HG02759 (cell line): ENCODE measurements at regions not wholly inside any gene's neighbourhood (a gene's known extent, or its start where the extent isn't known, plus 50 kb on each side); places are given as distances from the start of the nearest gene placed in this dataset.
"Not testable (repeated sequence)": the region's sequence is repeated elsewhere in the genome, so short reads cannot be mapped to it uniquely, and the experiment has no call there.

Experiments
- ATAC-seq: cut with Tn5 transposase; IDR thresholded peaks from one replicate; pipeline ENCODE4 v1.9.1; 2021; ENCODE audit warnings: mild to moderate bottlenecking, moderate library complexity; ENCODE audit not compliant: unreplicated experiment

GRCh38 chr7:16933296-16934279 is 51.8 kb upstream of the AGR3 start:
- ATAC-seq: no peak

- no peak for ATAC-seq
Observed at GRCh38 chr7:16934722-16935340, 53.0 kb upstream of the AGR3 start.

DNA sequence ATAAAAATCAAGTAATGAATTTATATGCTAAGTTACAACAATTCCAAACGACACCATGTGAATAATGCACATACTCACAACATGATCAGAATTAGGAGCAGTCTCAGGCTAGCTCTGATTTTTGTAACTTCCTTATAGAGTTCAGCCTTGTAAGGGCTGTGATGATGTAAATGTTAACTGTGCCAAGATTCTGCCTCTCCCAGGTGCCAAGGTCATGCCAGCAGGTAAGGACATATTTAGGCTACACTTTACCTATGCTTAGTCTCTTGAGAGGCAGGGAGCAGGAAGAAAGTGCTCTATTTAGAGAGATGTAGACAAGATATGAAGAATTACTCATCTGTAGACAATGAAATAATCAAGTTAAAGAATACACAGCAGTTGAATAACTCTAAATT is 53.6 kb upstream of the AGR3 start:
- ATAC-seq: no peak

DNA sequence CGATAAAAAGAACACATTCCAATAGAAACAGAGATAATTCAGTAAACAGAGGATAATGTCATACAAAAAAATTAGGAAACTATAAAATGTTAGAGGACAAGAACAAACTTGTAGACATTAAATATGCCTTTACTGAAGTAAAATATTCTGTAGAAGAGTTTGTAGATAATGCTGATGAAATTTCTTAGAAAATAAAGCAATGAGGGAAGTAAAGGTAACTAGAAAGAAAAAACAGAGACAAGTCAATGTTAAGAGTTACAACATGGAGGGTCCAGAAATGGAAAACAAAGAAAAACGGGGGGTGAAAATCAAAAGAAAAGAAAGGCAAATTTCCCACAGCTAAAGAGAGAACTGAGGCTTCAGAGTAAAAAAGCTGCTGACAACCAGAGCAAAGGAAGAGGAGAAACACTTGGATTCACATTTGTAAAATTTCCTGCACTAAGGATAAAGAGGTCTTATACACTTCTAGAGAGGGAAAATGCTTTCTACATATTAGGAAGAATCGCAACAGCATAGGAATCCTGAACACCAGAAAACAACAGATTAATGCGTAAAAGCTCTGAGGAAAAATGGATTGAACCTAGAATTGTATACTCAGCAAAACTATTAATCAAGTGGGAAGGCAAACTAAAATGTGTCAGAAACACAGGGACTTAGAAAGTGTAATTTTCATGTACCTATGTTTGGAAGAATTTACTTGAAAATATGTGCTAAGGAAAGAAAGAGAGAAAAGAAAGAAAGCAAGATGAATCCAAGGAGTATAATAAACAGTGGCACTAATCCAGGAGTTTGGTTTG is 55.0 kb upstream of the AGR3 start:
- no peak for ATAC-seq

GRCh38 chr7:16939161-16939560 is 57.4 kb upstream of the AGR3 start:
- no peak for ATAC-seq

DNA sequence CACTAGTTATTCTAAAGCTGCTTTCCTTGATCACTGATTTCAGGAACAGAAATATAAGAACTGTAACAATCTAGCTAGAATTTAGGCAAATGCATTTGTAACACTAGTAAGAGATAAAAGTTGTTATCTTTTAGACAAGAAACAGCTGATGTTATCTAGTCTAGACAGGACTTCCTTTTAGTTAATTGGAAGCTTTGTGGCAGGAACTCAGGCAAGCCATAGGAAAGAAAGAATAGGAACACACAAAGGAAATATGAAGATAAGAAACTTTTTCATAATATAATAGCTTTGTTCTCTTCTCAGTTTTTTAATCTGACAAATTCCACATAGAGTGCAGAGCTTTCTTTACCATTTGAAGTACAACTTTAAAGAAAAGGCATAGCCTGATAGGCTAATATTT is 59.0 kb upstream of the AGR3 start:
- ATAC-seq: no peak

GRCh38 chr7:16942929-16943509 is 61.2 kb upstream of the AGR3 start:
- ATAC-seq: no peak

DNA sequence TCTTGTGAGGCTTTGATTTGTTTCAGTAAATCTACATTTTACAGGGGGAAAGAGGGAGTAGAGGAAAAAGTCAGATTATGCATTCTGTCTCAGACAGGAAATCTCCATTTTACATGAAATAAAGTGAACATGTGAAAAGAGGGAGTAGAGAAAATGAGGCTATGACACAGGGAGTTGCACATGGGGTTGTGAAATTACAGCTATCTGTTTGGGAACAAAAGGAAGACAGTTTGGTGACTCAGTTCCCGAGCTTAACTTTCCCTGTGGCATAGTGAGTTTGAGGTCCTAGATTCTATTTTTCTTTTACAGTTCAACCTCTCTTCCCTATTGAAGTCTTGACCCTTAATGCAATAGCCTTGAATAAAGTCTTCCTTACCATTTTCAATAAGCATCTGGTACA is 63.2 kb upstream of the AGR3 start:
- no peak for ATAC-seq

DNA sequence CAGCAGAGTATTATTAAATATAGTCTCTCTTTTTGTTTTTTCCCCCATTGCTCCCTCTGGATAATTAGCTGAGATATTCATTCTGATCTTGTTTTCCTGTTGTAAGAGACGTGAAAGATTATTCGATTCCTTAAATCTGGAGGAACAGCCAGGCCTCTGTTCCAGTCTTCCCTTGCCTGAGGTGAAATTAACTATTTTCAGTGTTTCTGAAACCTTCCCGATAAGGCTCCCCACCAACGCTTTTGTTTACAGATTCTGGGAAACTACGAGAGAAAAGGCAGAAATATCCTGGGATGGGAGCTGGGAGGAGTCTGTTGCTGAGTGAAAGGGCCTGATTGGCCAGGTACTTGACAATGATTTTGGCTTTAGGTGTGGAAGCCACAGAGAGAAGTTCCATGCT is 63.6 kb upstream of the AGR3 start:
- ATAC-seq: no peak

DNA sequence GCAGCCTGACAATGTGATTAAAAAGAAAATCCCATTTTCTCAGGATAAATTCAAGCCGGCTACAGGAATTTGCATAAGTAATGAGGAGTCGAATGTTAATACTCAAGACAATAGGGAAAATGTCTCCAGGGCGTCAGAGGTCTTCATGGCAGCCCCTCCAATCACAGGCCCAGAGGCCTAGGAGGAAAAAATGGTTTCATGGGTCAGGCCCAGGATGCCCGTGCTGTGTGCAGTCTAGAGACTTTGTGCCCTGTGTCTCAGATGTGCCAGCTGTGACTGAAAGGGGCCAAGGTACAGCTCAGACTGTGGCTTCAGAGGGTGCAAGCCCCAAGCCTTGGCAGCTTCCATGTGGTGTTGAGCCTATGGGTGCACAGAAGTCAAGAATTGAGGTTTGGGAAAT is 66.3 kb upstream of the AGR3 start:
- ATAC-seq: not testable (repeated sequence)

DNA sequence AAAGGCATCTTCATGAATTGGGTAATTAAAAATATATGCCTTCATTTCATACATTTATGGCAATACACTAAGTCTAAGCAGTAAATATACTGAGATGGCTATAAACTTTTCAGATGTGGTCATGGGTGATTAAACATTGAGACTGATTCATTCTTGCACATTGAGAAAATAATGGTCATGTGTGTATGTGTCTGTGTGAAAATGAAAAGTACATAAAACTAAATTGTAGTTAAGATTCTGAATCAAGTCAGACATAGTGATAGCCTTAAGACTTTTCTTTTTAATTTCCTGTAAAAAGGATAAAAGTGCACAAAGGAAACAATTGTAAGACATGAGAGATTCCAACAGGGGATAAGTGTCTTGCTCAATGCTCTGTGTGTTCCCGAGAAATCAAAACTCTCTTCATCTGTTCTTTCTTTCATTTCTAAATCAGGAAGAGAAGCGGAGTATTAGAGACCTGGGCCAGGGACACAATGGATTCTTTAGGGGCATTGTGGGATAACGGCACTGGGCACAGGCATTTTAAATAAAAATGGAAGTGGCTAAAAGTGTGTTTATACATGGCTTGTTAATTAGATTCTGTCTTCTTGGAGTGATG is 69.8 kb upstream of the AGR3 start:
- no peak for ATAC-seq

DNA sequence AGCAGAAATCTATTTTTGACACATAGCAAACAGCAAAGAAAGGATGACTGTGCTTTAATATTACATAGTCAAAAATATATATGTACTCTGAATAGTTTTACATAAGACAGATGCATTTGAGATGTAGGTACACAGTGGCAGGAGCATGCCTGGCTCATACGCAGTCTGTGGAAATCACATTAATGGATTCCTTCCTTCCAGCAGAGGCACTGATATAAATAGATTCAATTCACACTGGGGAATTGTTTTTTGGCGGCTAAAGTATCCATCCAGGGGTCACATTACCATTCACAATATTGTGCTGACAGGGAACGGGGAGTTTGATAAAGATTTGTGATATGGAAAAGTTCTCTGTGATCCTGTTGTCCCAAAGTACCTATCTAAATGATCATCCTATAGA is 72.5 kb upstream of the AGR3 start:
- no peak for ATAC-seq

GRCh38 chr7:16958724-16959123 is 76.9 kb upstream of the AGR3 start:
- no peak for ATAC-seq

DNA sequence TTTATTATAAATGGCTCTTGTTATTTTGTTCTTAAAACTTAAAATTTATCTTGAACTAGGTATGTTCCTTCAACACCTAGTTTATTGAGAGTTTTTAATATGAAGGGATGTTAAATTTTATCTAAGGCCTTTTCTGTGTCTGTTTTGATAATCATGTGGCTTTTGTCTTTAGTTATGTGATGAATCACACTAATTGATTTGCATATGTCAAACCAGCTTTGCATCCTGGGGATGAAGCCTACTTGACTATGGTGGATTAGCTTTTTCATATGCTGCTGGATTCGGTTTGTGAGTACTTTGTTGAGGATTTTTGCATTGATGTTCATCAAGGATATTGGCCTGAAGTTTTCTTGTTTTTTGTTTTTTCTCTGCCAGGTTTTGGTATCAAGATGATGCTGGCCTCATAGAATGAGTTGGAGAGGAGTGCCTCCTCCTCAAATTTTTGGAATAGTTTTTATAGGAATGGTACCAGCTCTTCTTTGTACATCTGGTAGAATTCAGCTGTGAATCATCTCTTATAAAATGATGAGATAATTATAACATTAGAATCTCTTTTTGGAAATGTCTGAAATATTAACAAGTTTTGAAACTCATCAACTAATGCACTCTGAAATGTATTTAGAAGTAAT is 78.7 kb upstream of the AGR3 start:
- no peak for ATAC-seq

- ATAC-seq: no peak
Observed at GRCh38 chr7:16961641-16962040, 79.9 kb upstream of the AGR3 start.

DNA sequence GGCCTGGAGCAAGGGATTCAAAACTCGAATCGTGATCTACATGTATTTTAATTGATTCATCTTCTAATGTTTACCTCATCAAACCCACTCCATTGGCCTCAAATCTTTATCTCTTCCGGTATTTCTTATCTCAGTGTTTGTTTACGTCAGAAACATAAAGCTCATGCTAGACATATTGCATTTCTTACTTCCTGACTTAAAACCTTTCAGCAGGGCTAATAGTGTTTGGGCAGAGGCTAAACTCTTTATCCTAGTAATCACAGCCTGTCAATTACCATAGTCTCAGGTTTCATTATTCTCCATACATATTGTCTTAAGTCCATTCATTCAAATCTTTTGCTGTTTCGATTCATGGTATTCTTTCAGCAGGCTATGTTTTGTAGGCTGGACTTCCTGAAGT is 81.3 kb upstream of the AGR3 start:
- ATAC-seq: no peak

DNA sequence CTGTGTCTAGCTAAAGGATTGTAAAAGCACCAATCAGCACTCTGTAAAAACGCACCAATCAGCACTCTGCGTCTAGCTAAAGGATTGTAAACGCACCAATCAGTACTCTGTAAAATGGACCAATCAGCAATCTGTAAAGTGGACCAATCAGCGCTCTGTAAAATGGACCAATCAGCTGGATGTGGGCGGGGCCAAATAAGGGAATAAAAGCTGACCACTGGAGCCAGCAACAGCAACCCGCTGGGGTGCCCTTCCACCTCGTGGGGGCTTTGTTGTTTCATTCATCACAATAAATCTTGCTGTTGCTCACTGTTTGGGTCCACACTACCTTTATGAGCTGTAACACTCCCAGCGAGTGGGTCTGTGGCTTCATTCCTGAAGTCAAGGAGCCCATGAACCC is 83.9 kb upstream of the AGR3 start:
- not testable (repeated sequence) for ATAC-seq

GRCh38 chr7:16967300-16967811 is 85.6 kb upstream of the AGR3 start:
- no peak for ATAC-seq

DNA sequence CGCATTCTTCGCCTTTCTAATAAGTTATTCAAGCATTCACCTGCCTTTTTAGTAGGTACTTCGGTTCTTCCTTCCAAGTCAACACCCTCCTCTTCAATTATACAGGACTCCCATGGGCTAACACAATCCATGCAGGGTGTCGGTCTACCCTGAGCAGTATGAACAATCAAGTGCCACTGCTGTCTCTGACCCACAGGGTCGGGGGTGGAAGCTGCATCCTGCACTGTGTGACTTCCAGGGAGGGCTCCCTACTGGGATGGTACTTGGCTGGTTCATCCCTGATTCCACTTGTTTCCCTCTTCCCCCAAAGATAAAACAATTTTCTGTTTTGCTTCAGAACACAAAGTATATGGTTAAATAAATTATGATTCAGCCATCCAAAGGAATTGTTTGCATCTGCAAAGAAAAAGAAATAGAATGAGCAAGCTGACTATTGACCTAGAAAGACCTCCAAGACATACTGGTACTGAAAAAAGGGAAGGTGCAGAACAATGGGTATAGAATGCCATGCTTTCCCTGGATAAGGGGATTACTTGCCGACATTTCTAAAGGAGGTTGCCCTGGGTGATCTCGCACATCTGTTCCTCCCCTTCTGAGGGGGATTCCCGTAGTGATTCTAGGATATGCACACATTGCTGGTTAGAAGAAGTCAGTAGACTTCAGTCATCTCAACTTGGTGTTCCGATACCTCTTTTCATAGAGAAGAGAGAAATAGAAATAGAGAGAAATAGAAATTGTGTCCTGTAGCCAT is 89.1 kb upstream of the AGR3 start:
- ATAC-seq: no peak
